ENCODE measurements at regions not wholly inside any gene's neighbourhood (a gene's known extent, or its start where the extent isn't known, plus 50 kb on each side); places are given as distances from the start of the nearest gene placed in this dataset.

- Histone ChIP-seq H3K27me3 (peaks cover 5% of the 10 kb centered on the region), H3K27ac (no peak overlapping the region), H3K36me3 (no peaks in the 10 kb centered on the region), H3K4me1 (no peaks in the 10 kb centered on the region), H3K4me3 (no peak overlapping the region), H3K9me3 (no peaks in the 10 kb centered on the region)
- TF ChIP-seq POLR2A (IDR thresholded peaks at IDR 0.05) (no peak), POLR2AphosphoS5 (IDR thresholded peaks at IDR 0.05) (no peak), EP300 (IDR thresholded peaks at IDR 0.05) (no peak), CTCF (IDR thresholded peaks at IDR 0.05) (no peak)
- 86 to 89% methylated on average over 1 to 3 of the region's 3 CpGs for WGBS, 2 donors (ENCODE audit: low coverage in 1 of 2)
- ATAC-seq = no peak
Measured at GRCh38 chr18:62637403-62637802, 77.9 kb upstream of the PHLPP1 start.

GRCh38 chr18:62637807-62638687, 77.3 kb upstream of the PHLPP1 start:
- ATAC-seq = no peak
- WGBS, 2 donors (ENCODE audit: low coverage in 1 of 2) = 65 to 67% methylated on average over 7 of the region's 7 CpGs
- Histone ChIP-seq H3K4me1 (peaks cover 0 to 3% (median 0%) of the 10 kb centered on the region in 3 donors), H3K27me3 (peaks cover 5% of the 10 kb centered on the region), H3K36me3 (no peaks in the 10 kb centered on the region), H3K27ac (no peak overlapping the region), H3K9me3 (no peaks in the 10 kb centered on the region), H3K4me3 (no peak overlapping the region)
- TF ChIP-seq POLR2AphosphoS5 (IDR thresholded peaks at IDR 0.05) (no peak), POLR2A (IDR thresholded peaks at IDR 0.05) (no peak), EP300 (IDR thresholded peaks at IDR 0.05) (no peak), CTCF (IDR thresholded peaks at IDR 0.05) (peak in 1 of 4 experiments; percentile 42)

- 30 to 38% methylated on average over 2 to 5 of the region's 5 CpGs for WGBS, 2 donors (ENCODE audit: low coverage in 1 of 2)
- no peaks in the 10 kb centered on the region for H3K27me3 ChIP-seq
- H3K36me3 ChIP-seq = no peaks in the 10 kb centered on the region
- no peaks in the 10 kb centered on the region for H3K9me3 ChIP-seq
- peak overlapping the region in 1 of 4 donors; percentile 2 for H3K27ac ChIP-seq
- no peak overlapping the region for H3K4me3 ChIP-seq
- TF ChIP-seq CTCF (IDR thresholded peaks at IDR 0.05) (no peak), POLR2AphosphoS5 (IDR thresholded peaks at IDR 0.05) (no peak), EP300 (IDR thresholded peaks at IDR 0.05) (no peak), POLR2A (IDR thresholded peaks at IDR 0.05) (no peak)
- no peak for ATAC-seq
- peaks cover 0 to 9% (median 0%) of the 10 kb centered on the region in 3 donors for H3K4me1 ChIP-seq
Measured at GRCh38 chr18:62643181-62643580, 72.2 kb upstream of the PHLPP1 start.

GRCh38 chr18:62644773-62645172, 70.6 kb upstream of the PHLPP1 start:
- Histone ChIP-seq H3K4me1 (peaks cover 0 to 9% (median 0%) of the 10 kb centered on the region in 3 donors), H3K9me3 (no peaks in the 10 kb centered on the region), H3K36me3 (no peaks in the 10 kb centered on the region), H3K27me3 (no peaks in the 10 kb centered on the region), H3K4me3 (no peak overlapping the region), H3K27ac (no peak overlapping the region)
- 100% methylated on average over 1 of the region's 6 CpGs; no CpG with 5 or more reads in 1 of the 2 donors for WGBS, 2 donors (ENCODE audit: low coverage in 1 of 2)
- no peak for TF ChIP-seq POLR2AphosphoS5 (IDR thresholded peaks at IDR 0.05)
- no peak for TF ChIP-seq POLR2A (IDR thresholded peaks at IDR 0.05)
- TF ChIP-seq EP300 (IDR thresholded peaks at IDR 0.05) = no peak
- no peak for TF ChIP-seq CTCF (IDR thresholded peaks at IDR 0.05)
- ATAC-seq = no peak

- ATAC-seq = no peak
- no peaks in the 10 kb centered on the region for H3K36me3 ChIP-seq
Measured at GRCh38 chr18:62647179-62647578, 68.2 kb upstream of the PHLPP1 start.

More at GRCh38 chr18:62647179-62647578, 68.2 kb upstream of the PHLPP1 start:
- TF ChIP-seq POLR2AphosphoS5 (IDR thresholded peaks at IDR 0.05) = no peak
- no peak for TF ChIP-seq CTCF (IDR thresholded peaks at IDR 0.05)
- no peak for TF ChIP-seq EP300 (IDR thresholded peaks at IDR 0.05)
- TF ChIP-seq POLR2A (IDR thresholded peaks at IDR 0.05) = no peak
- H3K27ac ChIP-seq = no peak overlapping the region
- peaks cover 0 to 9% (median 0%) of the 10 kb centered on the region in 3 donors for H3K4me1 ChIP-seq
- 66 to 96% methylated on average over 2 of the region's 2 CpGs for WGBS, 2 donors (ENCODE audit: low coverage in 1 of 2)
- no peaks in the 10 kb centered on the region for H3K27me3 ChIP-seq
- H3K4me3 ChIP-seq = no peak overlapping the region
- no peaks in the 10 kb centered on the region for H3K9me3 ChIP-seq
